Ishikawa (cell line): ENCODE measurements at regions not wholly inside any gene's neighbourhood (a gene's known extent, or its start where the extent isn't known, plus 50 kb on each side); places are given as distances from the start of the nearest gene placed in this dataset.

Source experiments
- CEBPB ChIP-seq: IDR thresholded peaks from 2 replicates; pipeline ENCODE4 v1.6.1; 2012
- CREB1 ChIP-seq: IDR thresholded peaks from 2 replicates; pipeline ENCODE4 v1.6.1; 2012; ENCODE audit warnings: low read depth
- EGR1 ChIP-seq: IDR thresholded peaks from 2 replicates; pipeline ENCODE4 v1.6.1; 2012
- EP300 ChIP-seq: IDR thresholded peaks from 2 replicates; pipeline ENCODE4 v1.6.1; 2012; ENCODE audit warnings: borderline replicate concordance
- FOXM1 ChIP-seq: IDR thresholded peaks from 2 replicates; pipeline ENCODE4 v1.6.1; 2012; ENCODE audit warnings: low read depth, borderline replicate concordance
- MAX ChIP-seq: IDR thresholded peaks from 2 replicates; pipeline ENCODE4 v1.6.1; 2012
- NFIC ChIP-seq: IDR thresholded peaks from 2 replicates; pipeline ENCODE4 v1.6.1; 2012
- RAD21 ChIP-seq: IDR thresholded peaks from 2 replicates; pipeline ENCODE4 v1.6.1; 2012; ENCODE audit warnings: low read depth
- REST ChIP-seq: IDR thresholded peaks from 2 replicates; pipeline ENCODE4 v1.6.1; 2012; ENCODE audit warnings: low read depth, mild to moderate bottlenecking
- TAF1 ChIP-seq: IDR thresholded peaks from 2 replicates; pipeline ENCODE4 v1.6.1; 2012; ENCODE audit warnings: low read depth, mild to moderate bottlenecking
- TCF12 ChIP-seq: IDR thresholded peaks from 2 replicates; pipeline ENCODE4 v1.6.1; 2012; ENCODE audit warnings: low read depth
- TEAD4 ChIP-seq: IDR thresholded peaks from 2 replicates; pipeline ENCODE4 v1.6.1; 2012
- USF1 ChIP-seq: IDR thresholded peaks from 2 replicates; pipeline ENCODE4 v1.6.1; 2012
- YY1 ChIP-seq: IDR thresholded peaks from 2 replicates; pipeline ENCODE4 v1.6.1; 2012; ENCODE audit warnings: low read depth
- ZBTB7A ChIP-seq: IDR thresholded peaks from 2 replicates; pipeline ENCODE4 v1.6.1; 2012; ENCODE audit warnings: low read depth

GRCh38 chr10:28250782-28251181 is 52.1 kb downstream of the MPP7 start:
- TF ChIP-seq NFIC, result no peak
- TF ChIP-seq USF1, result no peak
- no peak for TF ChIP-seq EP300
- TF ChIP-seq TCF12, result no peak
- TF ChIP-seq RAD21, result peak; percentile 70
- TF ChIP-seq ZBTB7A, result no peak
- no peak for TF ChIP-seq REST

- TF ChIP-seq CREB1 (no peak), FOXM1 (no peak), TAF1 (no peak), RAD21 (no peak), MAX (no peak), EGR1 (no peak), YY1 (no peak), TEAD4 (no peak), NFIC (no peak), EP300 (no peak), TCF12 (no peak), REST (no peak), USF1 (no peak), CEBPB (no peak), ZBTB7A (no peak)
These were observed 52.5 kb downstream of the MPP7 start for GRCh38 chr10:28250358-28250757.

GRCh38 chr10:28249512-28249911 is 53.4 kb downstream of the MPP7 start:
- no peak for TF ChIP-seq MAX
- no peak for TF ChIP-seq RAD21
- TF ChIP-seq NFIC, result no peak
- TF ChIP-seq ZBTB7A, result no peak
- TF ChIP-seq EP300, result no peak
- TF ChIP-seq YY1, result no peak
- no peak for TF ChIP-seq TCF12
- no peak for TF ChIP-seq FOXM1
- no peak for TF ChIP-seq CEBPB
- no peak for TF ChIP-seq REST
- TF ChIP-seq CREB1, result no peak
- TF ChIP-seq TEAD4, result no peak
- no peak for TF ChIP-seq TAF1
- TF ChIP-seq EGR1, result no peak
- TF ChIP-seq USF1, result no peak

- TF ChIP-seq FOXM1, result no peak
- TF ChIP-seq USF1, result no peak
- no peak for TF ChIP-seq TAF1
- TF ChIP-seq EP300, result no peak
- no peak for TF ChIP-seq TEAD4
- no peak for TF ChIP-seq RAD21
- no peak for TF ChIP-seq CEBPB
- TF ChIP-seq REST, result no peak
- TF ChIP-seq EGR1, result no peak
- TF ChIP-seq TCF12, result no peak
These were observed 54.8 kb downstream of the MPP7 start for GRCh38 chr10:28248092-28248491.
